B cell (primary cell): ENCODE measurements at regions not wholly inside any gene's neighbourhood (a gene's known extent, or its start where the extent isn't known, plus 50 kb on each side); places are given as distances from the start of the nearest gene placed in this dataset.

Experiments
- ATAC-seq: fragments of 200-7000 bp; cut with Tn5 transposase; one replicate; pipeline ENCODE4 v1.10.0; 2021; ENCODE audit warnings: low read depth, mild to moderate bottlenecking, moderate number of reproducible peaks, moderate library complexity
- CTCF ChIA-PET: fragments of 350-600 bp; sonication (Branson Sonifier 250); formaldehyde crosslinking; loops from one replicate; lab custom pipeline; 2021; ENCODE audit warnings: antibody characterized with exemption, inconsistent platforms; lab: Charles Lee
- POLR2A ChIA-PET: fragments of 350-600 bp; sonication (Branson Sonifier 250); formaldehyde crosslinking; loops from one replicate; lab custom pipeline; 2021; ENCODE audit warnings: antibody characterized with exemption; lab: Charles Lee
- DNase-seq: peaks from one replicate; pipeline ENCODE4 v3.0.0; 2013
- H2AFZ ChIP-seq: 2 replicates; pipeline ENCODE4 v1.6.1; 2012; ENCODE audit warnings: mild to moderate bottlenecking, low read depth, low read length; ENCODE audit not compliant: insufficient read depth, poor library complexity, severe bottlenecking
- H3K27ac ChIP-seq, 2 donors: 1 replicate in 1 of 2; 2 replicates in 1 of 2; pipeline ENCODE4 v1.5.1; 2012 to 2013; ENCODE audit warnings: low read length in 2 of 2, mild to moderate bottlenecking in 2 of 2, moderate library complexity in 1 of 2
- H3K27me3 ChIP-seq, 4 experiments: fragments of 200-600 bp in 1 of 4; sonication (generic) in 1 of 4; replicated peaks in 1 of 4; 1 replicate in 2 of 4; 2 replicates in 2 of 4; pipeline versions ENCODE4 v1.6.1 to v1.7.0; 2013 to 2016; ENCODE audit warnings: low read length in 3 of 4, mild to moderate bottlenecking in 2 of 4, mixed read lengths in 1 of 4, moderate library complexity in 1 of 4; ENCODE audit not compliant: insufficient read depth in 4 of 4, control insufficient read depth in 3 of 4; ENCODE audit errors: control extremely low read depth in 1 of 4
- H3K36me3 ChIP-seq, 2 experiments: replicated peaks in 1 of 2; 1 replicate in 1 of 2; 2 replicates in 1 of 2; pipeline versions ENCODE4 v1.6.1 to v1.7.1; 2013; ENCODE audit warnings: low read length in 1 of 2; ENCODE audit not compliant: insufficient read depth in 2 of 2, control insufficient read depth in 1 of 2; ENCODE audit errors: control extremely low read depth in 1 of 2, extremely low read depth in 1 of 2
- H3K4me1 ChIP-seq, 2 donors: fragments of 200-600 bp in 1 of 2; sonication (generic) in 1 of 2; 1 replicate in 1 of 2; 2 replicates in 1 of 2; pipeline versions ENCODE4 v1.5.1 to v1.6.1; 2013 to 2017; ENCODE audit warnings: low read length in 2 of 2; ENCODE audit not compliant: control insufficient read depth in 2 of 2, insufficient read depth in 2 of 2
- H3K4me2 ChIP-seq: replicated peaks from 2 replicates; pipeline ENCODE3; 2012; ENCODE audit warnings: mild to moderate bottlenecking, low read depth, low read length; ENCODE audit not compliant: poor library complexity, severe bottlenecking
- H3K4me3 ChIP-seq, 5 experiments: fragments of 200-600 bp in 1 of 5; sonication (generic) in 1 of 5; 1 replicate in 3 of 5; 2 replicates in 2 of 5; pipeline versions ENCODE4 v1.5.1 to v1.7.0; 2011 to 2016; ENCODE audit warnings: low read length in 4 of 5, mild to moderate bottlenecking in 4 of 5, low read depth in 2 of 5, control low read depth in 1 of 5, moderate library complexity in 1 of 5; ENCODE audit not compliant: insufficient read depth in 1 of 5; ENCODE audit errors: control extremely low read depth in 1 of 5, extremely low read depth in 1 of 5
- H3K79me2 ChIP-seq: fragments of 200-600 bp; sonication (generic); one replicate; pipeline ENCODE4 v1.6.0; 2016; ENCODE audit warnings: low read length; ENCODE audit not compliant: control insufficient read depth, insufficient read depth
- H3K9ac ChIP-seq: fragments of 200-600 bp; sonication (generic); 2 replicates; pipeline ENCODE4 v1.6.1; 2017; ENCODE audit warnings: mild to moderate bottlenecking, low read length, moderate library complexity
- H3K9me3 ChIP-seq, 3 donors: one replicate each; pipeline versions ENCODE4 v1.6.1 to v1.7.1; 2013; ENCODE audit warnings: low read length in 2 of 3; ENCODE audit not compliant: control insufficient read depth in 2 of 3, insufficient read depth in 1 of 3; ENCODE audit errors: control extremely low read depth in 1 of 3
- H4K20me1 ChIP-seq: 2 replicates; pipeline ENCODE4 v1.6.0; 2012; ENCODE audit warnings: mild to moderate bottlenecking, low read length; ENCODE audit not compliant: insufficient read depth, control insufficient read depth, poor library complexity, severe bottlenecking
- H3K27ac Mint-ChIP-seq: one replicate; pipeline ENCODE4 v1.8.0; 2021; ENCODE audit warnings: mixed read lengths
- H3K27me3 Mint-ChIP-seq: one replicate; pipeline ENCODE4 v1.8.0; 2021; ENCODE audit warnings: mixed read lengths
- H3K4me1 Mint-ChIP-seq: one replicate; pipeline ENCODE4 v1.8.0; 2021; ENCODE audit warnings: mixed read lengths
- H3K4me3 Mint-ChIP-seq: one replicate; pipeline ENCODE4 v1.8.0; 2021; ENCODE audit warnings: mixed read lengths
- H3K9me3 Mint-ChIP-seq: one replicate; pipeline ENCODE4 v1.8.0; 2022; ENCODE audit warnings: mixed read lengths; ENCODE audit not compliant: insufficient read depth
- CTCF ChIP-seq: fragments of 200-600 bp; IDR thresholded peaks from one replicate; pipeline ENCODE4 v1.8.0; 2022; ENCODE audit warnings: antibody characterized with exemption, mild to moderate bottlenecking
- EZH2 ChIP-seq: IDR thresholded peaks from 2 replicates; pipeline ENCODE4 v1.6.1; 2012; ENCODE audit warnings: borderline replicate concordance, low read depth, mild to moderate bottlenecking, moderate library complexity, low read length; ENCODE audit not compliant: insufficient read depth, poor library complexity, severe bottlenecking
- WGBS: methylation state at CpG from one replicate; pipeline ENCODE4 v1.1.5; 2013; ENCODE audit warnings: missing lambda C conversion rate; ENCODE audit not compliant: insufficient coverage; 5-methylcytosine and 5-hydroxymethylcytosine counted together
- intact Hi-C: fragments of 100-400 bp; cut with micrococcal nuclease; formaldehyde crosslinking; loops from one replicate; pipeline ENCODE4 v1.10.0; 2022

- H3K9me3 Mint-ChIP-seq: no peaks in the 10 kb centered on the region
- intact Hi-C loops: no loop called here
- no peaks in the 10 kb centered on the region for H3K4me1 Mint-ChIP-seq
- H3K79me2 ChIP-seq: no peaks in the 10 kb centered on the region
- no peaks in the 10 kb centered on the region for H3K4me1 ChIP-seq
- CTCF ChIA-PET: no interaction called here
- TF ChIP-seq CTCF: no peak
- no peak for TF ChIP-seq EZH2
- DNase-seq (no peak), ATAC-seq (no peak)
- no peak overlapping the region for H3K27ac Mint-ChIP-seq
- no peaks in the 10 kb centered on the region for H3K9me3 ChIP-seq
- H3K4me2 ChIP-seq: no peak overlapping the region
- H4K20me1 ChIP-seq: no peaks in the 10 kb centered on the region
- no peak overlapping the region for H3K9ac ChIP-seq
- H3K27ac ChIP-seq: no peak overlapping the region
- no peak overlapping the region for H3K4me3 Mint-ChIP-seq
- no peaks in the 10 kb centered on the region for H3K36me3 ChIP-seq
- no peak overlapping the region for H2AFZ ChIP-seq
- POLR2A ChIA-PET: no interaction called here
- no peaks in the 10 kb centered on the region for H3K27me3 Mint-ChIP-seq
- H3K27me3 ChIP-seq: no peaks in the 10 kb centered on the region
- no peak overlapping the region for H3K4me3 ChIP-seq
- WGBS: 94% methylated on average over 2 of the region's 2 CpGs
Observed at GRCh38 chr2:225993430-225993829, 593.9 kb downstream of the NYAP2 start.

- H3K4me2 ChIP-seq: no peak overlapping the region
- Mint-ChIP-seq H3K9me3 (no peaks in the 10 kb centered on the region), H3K27me3 (no peaks in the 10 kb centered on the region), H3K4me1 (no peaks in the 10 kb centered on the region), H3K27ac (no peak overlapping the region), H3K4me3 (no peak overlapping the region)
- H3K4me1 ChIP-seq: no peaks in the 10 kb centered on the region
- H3K9ac ChIP-seq: no peak overlapping the region
- H3K9me3 ChIP-seq: no peaks in the 10 kb centered on the region
- WGBS: 100% methylated on average over 2 of the region's 4 CpGs
- no peaks in the 10 kb centered on the region for H3K27me3 ChIP-seq
- ChIA-PET POLR2A (no interaction called here), CTCF (no interaction called here)
- H3K79me2 ChIP-seq: no peaks in the 10 kb centered on the region
- no peak overlapping the region for H2AFZ ChIP-seq
- intact Hi-C loops: no loop called here
- H3K27ac ChIP-seq: no peak overlapping the region
- H3K4me3 ChIP-seq: no peak overlapping the region
- H3K36me3 ChIP-seq: no peaks in the 10 kb centered on the region
- TF ChIP-seq EZH2: no peak
- TF ChIP-seq CTCF: no peak
- no peak for DNase-seq
- H4K20me1 ChIP-seq: no peaks in the 10 kb centered on the region
- no peak for ATAC-seq
Observed at GRCh38 chr2:225989809-225990208, 590.3 kb downstream of the NYAP2 start.
